ENCODE measurements at regions not wholly inside any gene's neighbourhood (a gene's known extent, or its start where the extent isn't known, plus 50 kb on each side); places are given as distances from the start of the nearest gene placed in this dataset.
"Not testable (repeated sequence)": the region's sequence is repeated elsewhere in the genome, so short reads cannot be mapped to it uniquely, and the experiment has no call there.

DNA sequence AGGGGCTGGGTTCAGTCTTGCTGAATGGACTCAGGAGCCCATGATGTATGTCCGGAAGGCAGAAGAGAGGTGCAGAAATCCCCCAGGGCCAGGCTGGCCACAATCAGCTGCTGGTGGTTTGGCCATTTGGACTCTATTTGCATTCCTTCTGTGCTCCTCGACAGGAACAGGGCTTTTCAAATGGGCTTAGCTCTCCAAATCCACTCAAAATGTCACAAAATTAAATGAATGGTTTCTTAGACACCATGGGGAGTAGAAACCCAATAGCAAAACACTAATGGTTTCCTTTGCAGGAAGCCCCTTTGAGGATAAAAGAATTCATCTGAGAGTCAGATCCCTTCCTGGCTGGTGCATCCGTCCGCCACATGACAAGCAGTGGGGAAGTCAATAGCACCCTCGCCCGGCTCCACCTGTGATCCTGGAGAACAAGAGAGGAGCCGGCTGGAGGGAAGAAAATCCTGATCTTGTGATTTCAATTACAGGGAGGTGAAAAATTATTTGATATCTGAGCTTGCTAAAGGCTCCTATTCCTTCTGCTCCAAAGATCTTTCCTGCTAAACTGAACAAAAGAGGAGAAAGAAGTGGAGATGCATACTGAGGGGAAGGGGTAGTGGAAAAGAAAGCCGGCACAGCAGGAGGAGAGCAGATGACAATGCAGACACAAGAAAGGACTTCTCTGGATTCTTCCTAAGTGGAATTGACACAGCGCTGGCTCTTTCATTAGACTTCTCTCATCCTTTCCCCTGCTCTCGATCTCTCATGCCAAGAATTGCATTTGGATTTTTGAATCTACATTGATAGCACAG is 190.7 kb downstream of the C7orf25 start:
- DNase-seq (ENCODE audit: low read depth): no peak

DNA sequence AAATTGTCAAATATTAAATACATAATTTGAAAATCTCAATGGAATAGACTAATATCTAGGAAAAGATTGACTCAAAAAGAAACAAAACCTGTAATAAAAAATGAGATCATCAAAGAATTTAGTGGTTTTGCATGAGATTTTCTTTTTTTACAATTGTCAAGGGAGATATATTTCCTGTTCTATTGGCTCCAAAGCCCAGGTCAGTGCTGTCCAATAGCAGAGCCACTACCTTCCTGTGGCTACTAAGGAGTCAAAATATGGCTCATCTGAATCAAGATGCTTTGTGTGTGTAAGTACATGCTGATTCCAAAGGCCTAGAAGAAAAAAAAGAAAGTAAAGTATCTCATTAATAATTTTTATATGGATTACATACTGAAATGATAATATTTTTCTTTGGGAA is 191.9 kb downstream of the C7orf25 start:
- DNase-seq (ENCODE audit: low read depth): no peak

DNA sequence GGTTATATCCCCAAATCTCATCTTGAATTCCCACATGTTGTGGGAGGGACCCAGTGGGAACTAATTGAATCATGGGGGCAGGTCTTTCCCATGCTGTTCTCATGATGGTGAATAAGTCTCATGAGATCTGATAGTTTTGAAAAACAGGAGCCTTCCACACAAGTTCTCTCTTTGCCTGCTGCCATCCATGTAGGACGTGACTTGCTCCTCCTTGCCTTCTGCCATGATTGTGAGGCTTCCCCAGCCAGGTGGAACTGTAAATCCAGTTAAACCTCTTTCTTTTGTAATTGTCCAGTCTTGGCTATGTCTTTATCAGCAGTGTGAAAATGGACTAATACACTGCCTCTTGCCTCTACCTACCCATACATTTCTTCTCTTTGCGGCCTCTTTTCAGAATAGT is 193.4 kb downstream of the C7orf25 start:
- not testable (repeated sequence) for DNase-seq (ENCODE audit: low read depth)

DNA sequence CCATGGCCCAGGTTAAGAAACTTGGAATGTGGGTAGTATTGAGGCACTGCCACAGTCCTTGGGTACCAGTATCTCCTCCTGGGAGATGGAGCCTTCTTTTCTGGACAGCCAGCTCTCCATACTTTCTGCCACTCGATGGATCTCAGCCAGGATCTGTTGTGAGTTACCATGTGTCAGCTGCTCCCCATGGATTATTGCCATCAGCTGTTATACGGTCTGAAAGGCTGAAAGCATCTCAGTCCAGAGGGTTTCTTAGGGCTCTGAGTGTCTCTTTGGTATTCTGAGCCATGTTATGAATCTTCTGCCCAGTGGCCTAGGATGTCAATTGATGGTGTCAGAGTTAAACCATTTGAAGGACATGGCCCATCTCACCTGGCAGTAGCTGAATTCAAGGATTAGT is 197.5 kb downstream of the C7orf25 start:
- DNase-seq (ENCODE audit: low read depth): no peak

DNA sequence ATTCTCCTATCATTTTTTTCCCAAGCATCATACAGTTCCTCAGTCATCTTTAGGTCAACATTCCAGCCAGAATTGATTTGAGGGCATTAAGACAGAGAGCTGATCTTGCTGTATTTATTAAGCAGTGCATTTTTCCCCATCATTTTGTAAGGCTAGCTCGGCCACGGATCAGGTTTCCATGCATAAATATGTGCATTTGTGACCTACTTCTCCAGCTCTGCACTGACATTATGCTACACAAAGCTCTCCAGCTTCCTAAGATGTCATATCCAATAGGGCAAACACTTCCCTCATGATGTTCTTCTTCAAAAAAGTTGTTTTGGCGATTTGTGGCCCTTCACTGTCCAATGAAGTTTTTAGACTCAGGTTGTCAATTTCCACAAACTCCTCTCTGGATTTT is 202.6 kb downstream of the C7orf25 start:
- DNase-seq (ENCODE audit: low read depth): no peak

DNA sequence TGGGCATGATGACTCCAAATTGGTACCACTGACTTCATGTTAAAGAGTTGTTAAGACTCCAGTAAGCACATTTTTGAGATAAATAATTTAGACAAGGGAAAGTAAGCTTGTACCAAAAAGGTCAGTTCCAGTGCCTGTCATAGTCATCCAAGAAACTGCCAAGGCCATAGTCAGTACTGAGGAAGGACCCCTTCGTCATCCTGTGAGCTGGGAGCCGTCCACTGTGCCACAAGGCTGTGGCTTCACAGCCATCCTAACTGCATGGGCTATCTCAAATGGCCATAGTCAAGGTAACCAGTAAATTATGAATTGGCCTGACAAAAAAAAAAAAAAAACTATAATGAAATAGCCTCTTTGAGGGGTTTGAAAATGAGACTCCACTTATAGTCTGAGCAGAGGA is 207.2 kb downstream of the C7orf25 start:
- DNase-seq (ENCODE audit: low read depth): no peak

DNA sequence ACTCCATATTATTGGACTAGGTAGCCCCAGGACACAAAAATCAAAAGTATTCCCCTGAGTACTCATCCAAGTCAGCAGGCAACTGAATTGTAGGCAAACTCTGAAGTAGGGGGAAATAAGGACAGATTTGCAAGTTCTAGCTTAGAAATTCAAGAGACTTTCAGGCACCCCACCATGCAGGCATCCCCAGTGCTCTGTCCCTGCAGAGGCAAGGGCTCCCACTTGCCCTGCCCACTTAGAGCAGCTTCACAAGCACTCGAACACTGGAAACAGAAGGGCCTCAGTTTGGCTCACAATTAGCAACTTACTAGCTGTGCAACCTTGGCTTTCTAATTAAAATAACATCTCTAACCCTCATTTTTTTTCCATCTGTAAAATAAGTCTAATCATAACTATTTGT is 209.2 kb downstream of the C7orf25 start:
- no peak for DNase-seq (ENCODE audit: low read depth)

DNA sequence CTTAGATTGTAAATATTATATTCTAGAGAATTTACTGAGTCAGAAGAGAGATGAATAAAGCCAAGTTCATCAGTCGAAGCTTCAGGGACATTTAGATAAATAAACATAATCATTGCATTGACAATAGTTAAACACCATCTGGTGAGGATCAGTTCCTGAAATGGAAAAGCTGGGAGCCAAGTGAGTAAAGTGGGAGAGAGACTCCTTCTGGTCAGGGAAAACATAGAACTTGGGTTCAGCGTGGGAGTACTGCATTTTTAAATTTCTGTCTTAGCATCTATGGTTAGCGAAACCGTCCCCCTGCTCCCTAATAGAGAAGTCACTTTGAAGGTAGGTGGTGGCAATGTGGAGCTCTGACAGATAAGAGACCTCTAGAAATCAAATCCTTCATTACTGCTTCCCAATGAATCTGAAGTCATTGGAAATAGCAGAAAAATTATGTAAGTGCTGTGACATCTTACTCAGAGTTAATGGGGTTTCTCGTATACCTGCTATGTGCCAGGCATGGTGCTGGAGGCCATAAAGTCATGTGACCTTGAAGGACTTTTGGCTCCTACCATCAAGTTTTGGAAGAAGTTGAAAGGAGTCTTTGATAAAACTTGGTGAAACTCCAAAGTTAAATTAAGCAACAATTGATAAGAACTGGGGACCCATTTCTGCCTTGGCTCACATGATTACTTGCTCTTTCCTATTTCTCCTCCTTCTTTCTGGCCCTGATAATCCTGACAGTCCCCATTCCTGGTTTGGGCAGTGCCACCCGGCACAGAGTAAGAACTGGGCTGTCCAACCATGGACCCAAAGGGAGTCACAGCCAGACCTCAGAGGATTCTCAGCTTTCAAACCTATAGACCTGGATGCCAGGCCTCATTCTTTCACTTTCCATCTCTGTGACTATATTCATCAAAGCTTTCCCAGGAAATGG is 211.2 kb downstream of the C7orf25 start:
- DNase-seq (ENCODE audit: low read depth): no peak

DNA sequence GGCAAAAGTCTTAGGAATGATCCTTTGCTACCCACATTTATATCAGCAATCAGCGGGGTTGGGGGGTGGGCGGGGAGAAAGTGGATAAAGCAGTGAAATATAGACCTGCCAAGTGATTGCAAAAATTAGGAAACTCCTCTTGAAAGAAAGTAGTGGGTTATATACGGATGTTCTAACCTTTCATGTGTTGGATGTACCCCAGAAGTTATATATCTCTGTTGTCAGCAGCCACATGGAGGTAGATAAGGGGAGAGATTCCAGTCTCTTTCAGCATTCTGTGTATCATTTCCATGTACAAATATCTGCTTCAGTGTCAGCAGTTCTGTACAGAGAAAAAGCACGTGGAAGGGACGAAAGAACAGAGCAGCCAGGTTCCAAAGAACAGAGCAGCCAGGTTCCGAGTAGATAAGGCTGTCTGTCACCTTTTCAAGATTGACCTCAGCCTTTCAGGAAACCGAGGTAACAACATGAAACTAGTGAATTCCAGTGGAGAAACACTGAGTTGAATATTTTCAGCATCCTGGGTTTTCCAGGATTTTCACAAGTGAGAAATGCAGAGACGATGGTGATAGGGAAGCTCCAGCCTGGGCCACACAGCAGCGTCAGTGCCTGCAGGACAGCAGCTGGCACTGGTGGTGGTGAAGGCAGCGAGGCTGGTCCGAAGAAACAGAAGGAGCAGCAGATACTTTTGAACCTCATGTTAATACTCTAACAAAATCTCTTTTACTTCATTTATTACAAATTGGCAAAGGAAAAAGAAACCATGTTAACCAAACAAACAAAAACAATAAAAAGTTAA is 212.3 kb downstream of the C7orf25 start:
- no peak for DNase-seq (ENCODE audit: low read depth)

DNA sequence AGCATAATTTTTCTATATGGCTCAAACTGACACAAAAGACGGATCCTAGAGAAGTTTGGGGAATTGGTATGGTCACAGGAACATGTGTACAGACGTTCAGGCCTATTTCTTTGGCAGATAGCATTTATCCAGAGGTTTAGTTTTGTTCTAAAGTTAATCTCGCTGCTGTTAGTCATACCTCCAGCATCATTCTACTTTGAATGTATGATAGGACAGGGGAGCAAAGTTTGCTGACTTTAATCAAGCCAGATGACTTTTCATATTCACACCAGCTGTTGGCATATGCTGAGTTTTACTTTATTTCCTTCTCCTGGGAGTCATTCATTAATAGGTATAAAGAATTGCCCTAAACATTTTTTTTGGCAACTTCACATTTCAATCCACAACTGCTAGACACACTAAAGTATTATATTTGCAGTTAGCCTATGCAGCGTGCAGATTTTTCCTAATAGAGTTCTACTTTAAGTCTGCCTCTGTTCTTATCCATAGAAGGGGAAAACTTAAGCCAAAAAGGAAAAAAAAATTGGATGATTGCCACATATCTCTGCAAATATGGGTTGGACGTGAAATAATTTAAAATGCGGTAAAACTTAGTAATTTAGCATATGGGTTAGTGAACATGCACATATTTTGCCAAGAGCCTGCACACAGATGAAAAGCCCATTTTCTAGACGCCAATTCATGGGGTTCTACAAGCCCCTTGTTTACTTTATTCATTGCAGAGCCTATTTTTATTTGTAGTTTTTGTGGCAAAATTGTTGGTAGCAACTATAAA is 213.1 kb downstream of the C7orf25 start:
- DNase-seq (ENCODE audit: low read depth): no peak

DNA sequence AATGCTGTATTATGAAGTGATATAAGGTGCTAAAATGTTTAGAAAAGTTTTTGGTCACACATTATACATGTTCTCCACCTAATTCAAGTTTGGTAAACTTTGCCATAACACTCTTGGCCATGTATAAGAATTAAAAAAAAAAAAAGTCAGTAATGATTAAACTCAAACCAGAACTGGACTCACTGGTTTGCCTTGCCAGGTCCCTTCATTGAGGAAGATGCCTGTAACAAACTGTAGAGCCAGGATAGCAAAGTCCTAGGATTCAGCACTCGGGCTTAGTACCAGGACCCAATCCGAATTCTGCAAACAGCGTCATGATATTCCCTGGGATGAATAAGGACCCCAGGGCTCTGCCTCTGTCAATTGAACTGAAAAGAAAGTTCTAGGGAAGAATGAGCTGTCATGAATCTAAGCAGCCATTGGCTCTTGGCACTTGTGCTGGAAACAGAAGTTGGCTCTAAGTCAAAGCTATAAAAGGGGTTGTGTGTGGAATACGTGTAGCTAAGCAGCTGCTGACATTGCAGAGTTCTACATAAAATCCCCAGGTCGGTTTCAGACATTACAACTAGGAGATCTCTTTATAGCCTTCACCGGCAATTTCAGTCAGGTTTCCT is 216.9 kb downstream of the C7orf25 start:
- no peak for DNase-seq (ENCODE audit: low read depth)

DNA sequence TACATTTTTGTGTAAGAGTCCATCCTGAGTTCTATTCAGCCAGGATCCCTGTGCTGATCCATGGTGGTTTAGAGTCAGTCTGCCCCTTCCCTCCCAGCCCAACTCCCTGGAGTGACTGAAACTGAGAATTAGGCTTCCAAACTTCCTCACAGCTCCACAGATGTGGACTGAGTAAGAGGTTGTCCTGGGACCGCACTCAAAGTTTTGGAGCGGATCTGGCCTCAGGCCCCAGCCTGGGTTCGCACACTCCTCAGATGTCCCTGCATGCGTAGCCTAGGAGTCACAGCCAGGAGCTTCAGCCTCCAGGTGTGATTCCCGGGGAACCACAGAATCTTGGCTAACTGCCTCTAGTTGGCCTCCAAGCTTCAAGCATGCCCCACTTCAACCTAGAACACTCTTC is 218.1 kb downstream of the C7orf25 start:
- no peak for DNase-seq (ENCODE audit: low read depth)

DNA sequence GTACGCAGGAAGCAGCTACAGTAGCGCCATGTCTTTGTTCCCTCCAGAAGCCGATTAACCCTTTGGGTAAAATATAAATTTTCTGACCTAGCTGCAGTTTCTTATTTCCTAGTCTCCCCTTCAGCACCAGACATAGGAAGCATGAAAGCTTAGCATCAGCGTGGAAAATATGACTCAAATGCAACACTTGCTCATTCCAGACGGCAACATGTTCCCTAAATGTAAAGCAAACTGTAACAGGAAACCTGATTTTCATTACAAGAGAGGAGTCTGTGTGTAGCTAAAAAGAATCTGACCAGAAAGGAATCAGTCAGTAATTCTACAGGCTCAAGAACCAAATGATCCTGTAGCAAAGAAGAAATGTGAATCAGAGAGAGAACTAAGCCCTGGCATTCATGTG is 219.2 kb downstream of the C7orf25 start:
- no peak for DNase-seq (ENCODE audit: low read depth)

DNA sequence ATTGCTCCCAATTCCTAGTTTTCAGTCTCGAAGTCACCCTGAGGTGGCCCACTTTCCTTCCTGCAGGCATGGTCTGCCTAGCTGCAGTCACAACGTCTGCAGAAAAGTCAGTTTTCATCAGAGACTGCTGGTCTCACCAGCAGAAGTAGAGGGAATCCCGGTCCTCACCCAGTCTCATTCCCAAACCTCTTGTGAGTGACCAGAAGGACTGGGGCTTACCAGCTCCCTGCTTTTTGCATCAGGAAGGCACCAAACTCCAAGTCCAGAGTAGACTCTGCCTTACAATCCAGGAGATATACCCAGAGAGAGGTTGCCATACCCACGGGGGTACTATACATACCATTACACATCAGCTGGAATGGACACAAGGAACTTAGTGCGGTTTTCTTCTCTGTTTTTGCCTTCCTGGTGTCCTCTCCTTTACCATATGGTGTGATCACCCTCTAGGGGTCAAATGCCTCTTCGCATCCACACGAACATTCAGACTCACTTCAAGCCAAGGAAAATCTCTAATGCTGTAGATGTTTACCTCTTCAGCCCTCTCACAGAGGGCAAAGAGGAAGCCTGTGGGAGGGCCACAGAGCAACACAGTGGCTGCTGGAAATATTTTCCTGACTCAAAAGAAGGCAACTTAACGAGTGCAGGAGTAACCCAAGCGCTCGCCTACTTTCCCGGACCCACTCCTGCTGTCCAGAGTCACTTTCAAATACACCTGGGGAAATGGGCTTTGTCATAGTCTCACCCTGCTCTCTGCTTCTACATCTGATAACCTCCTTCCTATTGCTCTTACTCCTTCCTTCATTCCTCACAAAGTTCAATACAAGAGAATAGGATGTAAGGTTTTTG is 220.9 kb downstream of the C7orf25 start:
- no peak for DNase-seq (ENCODE audit: low read depth)

DNA sequence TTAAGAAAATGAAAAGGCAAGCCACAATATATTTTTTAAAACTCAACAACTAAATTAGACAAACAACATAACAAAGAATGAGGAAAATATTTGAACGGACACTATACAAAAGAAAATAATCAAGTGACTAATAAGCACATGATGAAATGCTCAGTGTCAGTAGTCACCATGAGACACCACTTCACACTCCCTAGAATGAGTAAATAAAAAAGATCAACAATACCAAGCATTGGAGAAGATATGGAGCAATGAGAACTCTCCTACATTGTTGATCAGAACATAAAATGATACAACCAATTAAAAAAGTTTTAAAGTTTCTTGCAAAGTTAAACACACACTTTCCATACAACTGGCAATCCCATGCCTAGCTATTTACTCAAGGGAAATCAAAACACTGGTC is 222.2 kb downstream of the C7orf25 start:
- DNase-seq (ENCODE audit: low read depth): no peak

DNA sequence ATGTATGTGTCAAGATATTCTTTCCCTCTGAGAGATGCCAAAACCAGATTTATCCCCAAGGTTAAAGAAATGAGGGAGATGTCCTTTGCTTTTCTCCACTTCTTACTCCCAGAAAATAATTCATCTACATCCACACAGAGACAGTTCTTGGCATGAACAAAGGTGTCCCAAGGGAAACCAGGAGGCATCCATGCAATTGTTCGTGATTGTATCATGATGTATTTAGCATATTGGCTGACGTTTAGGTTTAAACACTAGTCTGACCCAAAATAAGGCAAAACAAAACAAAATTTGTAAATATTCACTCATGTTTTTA is 223.9 kb downstream of the C7orf25 start:
- no peak for DNase-seq (ENCODE audit: low read depth)

DNA sequence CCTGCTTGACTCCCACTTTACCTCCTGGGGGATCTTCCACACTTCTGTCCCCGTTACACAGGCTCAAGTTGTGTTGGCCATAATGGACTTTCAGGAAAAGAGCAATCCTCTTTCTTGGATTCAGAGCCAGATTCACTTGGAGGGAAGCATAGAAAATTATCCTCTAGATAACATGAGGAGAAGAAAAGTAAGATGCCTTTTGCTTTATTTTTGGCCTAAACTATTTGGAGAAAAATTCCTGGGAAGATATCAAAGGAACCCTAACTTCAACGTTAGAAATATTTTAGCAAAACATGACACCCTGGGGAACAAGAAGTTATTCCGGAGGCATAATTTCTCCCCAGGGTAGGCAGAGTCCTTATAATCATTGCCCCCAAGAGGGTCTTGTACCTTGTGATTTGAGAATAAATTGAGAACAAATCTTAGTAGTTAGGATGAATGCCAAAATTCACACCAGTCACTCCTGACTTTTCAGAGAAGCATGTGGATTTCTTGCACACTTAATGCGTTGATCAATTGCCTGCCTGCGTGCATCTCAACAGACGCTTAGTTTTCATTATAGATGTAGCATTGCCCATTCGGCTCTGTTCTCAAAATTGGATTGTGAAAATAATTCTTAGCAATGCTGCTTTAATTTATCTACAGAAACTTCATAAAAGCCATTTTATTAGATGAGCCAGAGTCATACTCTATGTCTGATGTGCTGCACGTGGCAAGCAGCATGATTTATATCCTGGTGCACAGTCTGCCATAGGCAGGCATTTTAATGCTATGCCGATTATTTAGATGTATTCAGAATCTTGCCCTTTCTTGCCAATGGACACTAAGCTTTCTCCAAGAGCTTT is 224.4 kb downstream of the C7orf25 start:
- DNase-seq (ENCODE audit: low read depth): no peak

DNA sequence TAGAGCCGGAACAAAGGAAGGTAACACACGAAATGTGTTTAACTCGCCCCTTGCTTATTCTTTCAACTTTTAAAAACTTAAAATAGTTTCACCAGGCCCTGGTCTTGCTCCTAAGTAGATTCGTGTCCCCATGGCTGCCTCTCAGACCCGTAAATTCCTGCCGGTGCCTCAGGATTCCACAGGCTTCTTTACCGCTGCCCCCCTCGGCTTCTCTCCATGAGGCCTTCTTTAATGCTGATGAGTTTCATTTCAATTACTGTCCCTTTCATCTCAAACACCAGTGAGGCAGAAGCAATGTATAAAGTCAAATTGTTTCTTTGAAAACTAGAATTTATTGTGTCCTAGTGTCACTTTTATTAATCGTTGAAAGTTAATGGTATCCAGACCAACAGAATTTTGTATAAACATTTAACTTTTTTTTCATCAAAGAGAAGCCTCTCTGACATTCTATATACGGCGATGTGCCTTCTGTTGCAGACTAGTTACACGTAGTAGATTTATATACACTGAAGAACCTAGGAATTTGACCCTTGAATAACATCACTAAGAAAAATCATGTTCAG is 225.2 kb downstream of the C7orf25 start:
- no peak for DNase-seq (ENCODE audit: low read depth)

DNA sequence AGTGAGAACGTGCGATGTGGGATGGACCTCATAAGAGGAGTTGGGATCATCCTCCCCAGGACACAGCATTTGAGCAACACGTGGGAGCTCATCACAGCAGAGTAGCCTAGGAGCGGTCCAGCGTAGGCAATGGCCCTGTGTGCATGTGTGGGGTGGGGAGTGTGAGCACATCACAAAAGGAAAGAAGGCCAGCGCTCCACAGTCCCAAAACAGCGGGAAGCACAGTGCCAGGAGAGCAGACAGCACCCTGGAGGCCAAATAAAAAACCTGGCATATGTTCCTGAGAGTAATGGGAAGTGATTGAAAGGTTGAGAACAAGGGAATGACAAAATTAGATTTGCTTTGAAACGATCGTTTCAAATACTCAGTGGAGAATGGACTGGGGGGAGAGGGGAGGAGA is 226.0 kb downstream of the C7orf25 start:
- no peak for DNase-seq (ENCODE audit: low read depth)

All from stimulated activated CD8-positive, alpha-beta memory T cell treated with anti-CD3 and anti-CD28 coated beads, Interleukin-4, amount 100 ng/mL, for 24 hours (primary cell).